Pancreas (tissue), 10 donors: ENCODE measurements at regions not wholly inside any gene's neighbourhood (a gene's known extent, or its start where the extent isn't known, plus 50 kb on each side); places are given as distances from the start of the nearest gene placed in this dataset.

Source experiments
- ATAC-seq, 4 donors: fragments of 200-7000 bp; cut with Tn5 transposase; one replicate each; pipeline versions ENCODE4 v1.8.0 to v1.9.1; 2020; ENCODE audit warnings: mild to moderate bottlenecking in 4 of 4, moderate library complexity in 4 of 4
- DNase-seq, 6 donors: peaks; one replicate each; pipeline ENCODE4 v3.0.0-alpha.2; 2020
- FAIRE-seq: peaks from 2 replicates; lab custom pipeline; 2012; peaks lifted over from hg19 to GRCh38; lab: Jason Lieb, UNC
- H3K27ac ChIP-seq, 4 donors: fragments of 200-600 bp; sonication (generic); 1 replicate in 3 of 4; 2 replicates in 1 of 4; pipeline versions ENCODE4 v1.5.0 to v1.8.0; 2020
- H3K27me3 ChIP-seq, 4 donors: fragments of 200-600 bp; one replicate each; pipeline ENCODE4 v1.8.0; 2021
- H3K36me3 ChIP-seq, 3 donors: fragments of 200-600 bp; sonication (generic) in 1 of 3; one replicate each; pipeline versions ENCODE4 v1.5.0 to v1.8.0; 2020 to 2021
- H3K4me1 ChIP-seq, 3 donors: fragments of 200-600 bp; one replicate each; pipeline ENCODE4 v1.8.0; 2021
- H3K4me3 ChIP-seq, 4 donors: fragments of 200-600 bp; sonication (generic) in 2 of 4; one replicate each; pipeline versions ENCODE4 v1.5.0 to v1.8.0; 2020 to 2021
- H3K9me3 ChIP-seq, 4 donors: fragments of 200-600 bp; one replicate each; pipeline ENCODE4 v1.8.0; 2021
- WGBS, 2 donors: extraction: QIAGEN DNeasy Blood & Tissue Kit; methylation state at CpG; one replicate each; pipeline ENCODE4 v1.1.7; 2013; 5-methylcytosine and 5-hydroxymethylcytosine counted together
- intact Hi-C, 3 donors: fragments of 100-400 bp; cut with DNase I; formaldehyde crosslinking; loops; one replicate each; pipeline versions ENCODE4 v1.11.1 to v1.14.2; 2022
- TF ChIP-seq, protein P1 (sequence below), 4 donors: fragments of 200-600 bp; sonication (generic) in 3 of 4; IDR thresholded peaks; one replicate each; pipeline versions ENCODE4 v1.5.0 to v1.8.0; 2021; ENCODE audit warnings: antibody characterized with exemption in 4 of 4
- donor health status: healthy with polysubstance abuse.
- donor health status: DM: no; HTN: no; CAD: no; lungs with moderate emphysema.
- donor health status: DM: no; HTN: no; CAD: no.
- donor health status: control.
- donor health status: control.
- donor health status: Bipolar disorder and iron deficiency.
- donor health status: DM: yes; HTN: yes; CAD: no.
- donor health status: DM: no; HTN: no; CAD: no.
- donor health status: DM: no; HTN: no; CAD: no.
- donor health status: DM: yes; HTN: yes; CAD: no.

DNA sequence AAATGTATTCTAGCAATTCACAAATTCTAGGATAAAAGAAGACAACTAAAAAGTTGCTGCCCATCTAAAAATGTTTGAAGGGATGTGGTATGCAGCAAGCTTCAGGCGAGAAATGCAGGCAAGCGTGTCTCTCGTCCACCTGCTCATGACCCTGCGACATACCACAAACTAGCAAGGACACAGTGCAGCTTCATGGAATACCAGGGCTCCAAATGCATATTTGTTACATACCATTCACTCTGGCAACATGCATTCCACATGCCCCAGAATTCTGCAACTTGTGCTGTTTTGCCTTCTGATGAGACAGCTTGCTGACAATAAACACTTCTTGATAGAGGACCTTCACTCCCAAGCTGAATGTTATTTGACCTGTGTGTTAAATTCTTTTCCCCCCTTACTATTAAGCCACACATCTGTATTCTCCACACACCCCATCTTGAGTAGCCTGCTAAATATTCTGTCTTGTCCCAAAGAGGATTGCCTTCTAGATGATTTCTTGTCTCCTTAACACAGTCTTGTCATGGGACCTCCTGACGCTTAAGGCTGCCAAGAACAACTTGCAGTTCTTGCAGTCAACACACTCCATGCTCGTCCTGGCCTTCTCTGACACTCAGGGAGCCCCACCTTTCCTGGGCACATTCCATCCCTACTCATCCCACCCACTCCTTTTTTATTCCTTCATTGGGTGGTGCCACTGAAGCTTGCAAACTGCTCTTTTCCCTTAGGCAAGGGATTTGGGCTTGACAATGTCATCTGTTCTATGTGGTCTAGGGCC lies 340.5 kb downstream of the PIK3R1 start:
- Histone ChIP-seq H3K27ac (no peak overlapping the region), H3K9me3 (no peaks in the 10 kb centered on the region), H3K4me1 (no peaks in the 10 kb centered on the region), H3K4me3 (no peak overlapping the region), H3K36me3 (no peaks in the 10 kb centered on the region), H3K27me3 (no peaks in the 10 kb centered on the region)
- WGBS, 2 donors, result 85 to 88% methylated on average over 6 of the region's 6 CpGs
- intact Hi-C loops, result no loop called here
- no peak for ATAC-seq
- DNase-seq, result no peak
- TF ChIP-seq, protein P1, sequence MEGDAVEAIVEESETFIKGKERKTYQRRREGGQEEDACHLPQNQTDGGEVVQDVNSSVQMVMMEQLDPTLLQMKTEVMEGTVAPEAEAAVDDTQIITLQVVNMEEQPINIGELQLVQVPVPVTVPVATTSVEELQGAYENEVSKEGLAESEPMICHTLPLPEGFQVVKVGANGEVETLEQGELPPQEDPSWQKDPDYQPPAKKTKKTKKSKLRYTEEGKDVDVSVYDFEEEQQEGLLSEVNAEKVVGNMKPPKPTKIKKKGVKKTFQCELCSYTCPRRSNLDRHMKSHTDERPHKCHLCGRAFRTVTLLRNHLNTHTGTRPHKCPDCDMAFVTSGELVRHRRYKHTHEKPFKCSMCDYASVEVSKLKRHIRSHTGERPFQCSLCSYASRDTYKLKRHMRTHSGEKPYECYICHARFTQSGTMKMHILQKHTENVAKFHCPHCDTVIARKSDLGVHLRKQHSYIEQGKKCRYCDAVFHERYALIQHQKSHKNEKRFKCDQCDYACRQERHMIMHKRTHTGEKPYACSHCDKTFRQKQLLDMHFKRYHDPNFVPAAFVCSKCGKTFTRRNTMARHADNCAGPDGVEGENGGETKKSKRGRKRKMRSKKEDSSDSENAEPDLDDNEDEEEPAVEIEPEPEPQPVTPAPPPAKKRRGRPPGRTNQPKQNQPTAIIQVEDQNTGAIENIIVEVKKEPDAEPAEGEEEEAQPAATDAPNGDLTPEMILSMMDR (IDR thresholded peaks at IDR 0.05), result no peak
- FAIRE-seq, result no peak

DNA sequence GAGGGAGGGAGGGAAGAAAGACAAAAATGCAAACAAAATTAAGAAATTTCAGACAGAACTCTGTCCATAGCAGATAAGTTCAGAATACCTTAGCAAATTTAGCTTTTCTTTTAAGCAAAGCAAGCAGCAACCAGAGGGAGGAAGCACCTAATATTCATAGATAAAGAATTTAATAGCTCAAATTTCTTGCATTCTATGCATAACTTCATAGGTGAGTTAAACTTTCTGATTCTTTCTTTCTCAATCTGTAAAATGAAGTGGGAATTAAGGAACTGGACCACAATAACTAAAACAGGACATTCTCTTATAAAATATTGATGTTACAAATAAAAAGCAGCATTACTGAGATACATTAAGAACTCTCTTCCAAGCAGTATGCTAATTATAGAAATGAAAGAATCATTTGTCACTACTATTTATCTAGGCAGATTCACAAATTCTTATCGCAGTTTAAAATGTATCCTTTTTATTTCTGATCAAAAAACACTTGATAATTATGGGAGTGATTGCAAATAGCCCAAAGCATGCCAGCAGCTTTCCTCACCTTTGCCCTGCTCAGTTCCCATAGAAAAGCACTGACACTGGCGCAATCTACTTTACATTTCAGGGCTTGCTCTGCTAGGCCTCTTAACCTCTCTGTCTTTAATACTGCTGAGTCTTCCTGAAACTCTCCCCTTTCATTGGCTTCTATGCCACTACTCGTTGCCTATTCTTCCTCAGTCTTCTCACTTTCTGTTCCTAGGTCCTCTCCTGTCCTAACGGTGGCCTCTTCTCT lies 341.8 kb downstream of the PIK3R1 start:
- DNase-seq (no peak), ATAC-seq (no peak), FAIRE-seq (no peak)
- TF ChIP-seq, protein P1 (IDR thresholded peaks at IDR 0.05), result no peak
- WGBS, 2 donors, result 78 to 81% methylated on average over 4 of the region's 4 CpGs
- H3K9me3 ChIP-seq, result no peaks in the 10 kb centered on the region
- no peak overlapping the region for H3K27ac ChIP-seq
- peaks cover 5% of the 10 kb centered on the region in 3 donors for H3K4me1 ChIP-seq
- no peak overlapping the region for H3K4me3 ChIP-seq
- intact Hi-C loops, result no loop called here
- H3K36me3 ChIP-seq, result no peaks in the 10 kb centered on the region
- no peaks in the 10 kb centered on the region for H3K27me3 ChIP-seq

DNA sequence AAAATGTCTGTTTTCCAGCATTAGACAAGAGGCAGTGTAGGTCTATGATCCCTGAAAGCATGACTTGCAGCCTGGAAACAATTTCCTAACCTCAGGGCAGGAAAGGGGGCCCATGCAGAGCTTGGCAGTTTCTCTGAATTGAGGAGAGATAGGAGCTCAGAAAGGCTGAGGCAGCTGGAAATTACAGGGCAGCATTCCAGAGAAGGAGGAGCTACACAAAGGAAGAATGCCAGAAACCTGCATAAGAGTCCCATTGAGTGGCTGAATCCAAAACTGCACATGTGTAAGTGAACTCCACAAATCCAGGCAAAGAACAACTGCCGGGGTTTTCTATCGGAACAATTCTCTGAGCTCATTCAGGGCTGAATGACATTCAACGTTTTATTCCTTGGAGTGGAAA lies 346.8 kb downstream of the PIK3R1 start:
- Histone ChIP-seq H3K4me1 (peaks cover 7 to 13% (median 10%) of the 10 kb centered on the region in 3 donors), H3K9me3 (no peaks in the 10 kb centered on the region), H3K4me3 (no peak overlapping the region), H3K36me3 (no peaks in the 10 kb centered on the region), H3K27ac (no peak overlapping the region), H3K27me3 (no peaks in the 10 kb centered on the region)
- TF ChIP-seq, protein P1 (IDR thresholded peaks at IDR 0.05), result no peak
- FAIRE-seq (no peak), DNase-seq (peak in 4 of 6 donors; percentile 34 to 74 (median 52)), ATAC-seq (peak; percentile 86 to 99 (median 95))
- intact Hi-C loops, result no loop called here
- WGBS, 2 donors, result 11 to 13% methylated on average over 3 of the region's 3 CpGs

DNA sequence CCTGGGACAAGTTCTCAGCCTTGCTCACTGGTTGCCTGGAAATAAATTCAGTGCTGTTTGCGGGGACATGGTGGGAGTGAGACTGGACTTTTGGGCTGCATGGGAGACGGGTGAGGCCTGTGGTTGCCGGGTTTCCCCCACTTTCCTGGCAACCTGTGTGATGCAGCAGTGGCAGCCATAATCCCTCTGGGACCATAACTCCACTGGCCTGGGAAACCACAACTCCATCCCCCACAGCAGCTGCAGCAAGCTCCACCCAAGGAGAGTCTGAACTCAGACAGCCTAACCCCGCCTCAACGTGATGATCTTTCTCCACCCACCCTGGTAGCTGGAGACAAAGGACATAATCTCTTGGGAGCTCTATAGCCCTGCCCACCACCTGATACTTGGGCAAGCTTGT lies 349.9 kb downstream of the PIK3R1 start:
- no peaks in the 10 kb centered on the region for H3K36me3 ChIP-seq
- peaks cover 7 to 13% (median 10%) of the 10 kb centered on the region in 3 donors for H3K4me1 ChIP-seq
- H3K27me3 ChIP-seq, result no peaks in the 10 kb centered on the region
- TF ChIP-seq, protein P1 (IDR thresholded peaks at IDR 0.05), result no peak
- FAIRE-seq, result no peak
- intact Hi-C loops, result no loop called here
- no peaks in the 10 kb centered on the region for H3K9me3 ChIP-seq
- no peak for ATAC-seq
- H3K4me3 ChIP-seq, result no peak overlapping the region
- DNase-seq, result no peak
- WGBS, 2 donors, result 81 to 93% methylated on average over 5 of the region's 5 CpGs
- H3K27ac ChIP-seq, result no peak overlapping the region
